K562 (cell line): ENCODE measurements at regions not wholly inside any gene's neighbourhood (a gene's known extent, or its start where the extent isn't known, plus 50 kb on each side); places are given as distances from the start of the nearest gene placed in this dataset.

Source experiments
- ATAC-seq: fragments of 200-7000 bp; cut with Tn5 transposase; 3 replicates; pipeline ENCODE4 v1.9.1; 2020; ENCODE audit warnings: moderate library complexity
- BruUV-seq: library from RNA; stranded (reverse); fragments of 400-500 nt; replicated peaks from 2 replicates; lab custom pipeline; 2021; lab: Mats Ljungman, UMichigan
- CTCF ChIA-PET: fragments of 300-600 bp; formaldehyde crosslinking; extraction: SDS; loops from one replicate; lab custom pipeline; 2021; ENCODE audit warnings: low intra/inter-chr PET ratio; lab: Yijun Ruan, JAX
- POLR2A ChIA-PET: fragments of 300-600, 350-650 bp; sonication (Branson Sonifier 250); formaldehyde crosslinking; extraction: SDS; loops from one replicate; lab custom pipeline; 2021; ENCODE audit warnings: antibody characterized with exemption, inconsistent platforms; lab: Yijun Ruan, JAX
- DNase-seq, 4 experiments: peaks; one replicate each; pipeline versions ENCODE4 v3.0.0 to v3.0.0-alpha.2; 2011 to 2018; ENCODE audit warnings: low spot score in 3 of 4, mixed read lengths in 3 of 4; ENCODE audit errors: extremely low read depth in 1 of 4
- FAIRE-seq: peaks from 2 replicates; lab custom pipeline; 2011; peaks lifted over from hg19 to GRCh38; lab: Jason Lieb, UNC
- H2AFZ ChIP-seq: 2 replicates; pipeline ENCODE4 v1.6.0; 2011; ENCODE audit warnings: low read depth, low read length, control low read depth, inconsistent platforms
- H3K27ac ChIP-seq: fragments of 200-600 bp; 3 replicates; pipeline ENCODE4 v1.8.0; 2011; ENCODE audit warnings: low read depth, mild to moderate bottlenecking, control low read depth, inconsistent platforms, low read length, moderate library complexity, mixed read lengths; ENCODE audit errors: extremely low read depth
- H3K27me3 ChIP-seq, 2 experiments: fragments of 300-600 bp in 1 of 2; 2 replicates in 1 of 2; 3 replicates in 1 of 2; pipeline versions ENCODE4 v1.6.0 to v1.8.0; 2011; ENCODE audit warnings: inconsistent platforms in 2 of 2, low read length in 2 of 2, mild to moderate bottlenecking in 1 of 2, mixed read lengths in 1 of 2, moderate library complexity in 1 of 2; ENCODE audit not compliant: control insufficient read depth in 2 of 2, insufficient read depth in 2 of 2
- H3K36me3 ChIP-seq: fragments of 300-600 bp; 3 replicates; pipeline ENCODE4 v1.8.0; 2011; ENCODE audit warnings: mild to moderate bottlenecking, low read length, inconsistent platforms; ENCODE audit not compliant: control insufficient read depth, insufficient read depth
- H3K4me1 ChIP-seq, 2 experiments: fragments of 200-600 bp in 1 of 2; replicated peaks in 1 of 2; 2 replicates in 1 of 2; 3 replicates in 1 of 2; pipeline versions ENCODE4 v1.5.1 to v1.8.0; 2011; ENCODE audit warnings: inconsistent platforms in 2 of 2, low read length in 2 of 2, mild to moderate bottlenecking in 1 of 2, mixed read lengths in 1 of 2, moderate library complexity in 1 of 2; ENCODE audit not compliant: control insufficient read depth in 2 of 2, insufficient read depth in 2 of 2
- H3K4me2 ChIP-seq: 2 replicates; pipeline ENCODE4 v1.6.1; 2011; ENCODE audit warnings: low read length, control low read depth, inconsistent platforms, mixed read lengths; ENCODE audit not compliant: insufficient read depth
- H3K4me3 ChIP-seq: fragments of 200-600 bp; sonication (generic), shearing (Covaris generic); 2 replicates; pipeline ENCODE4 v1.5.1; 2016; ENCODE audit warnings: control low read depth, inconsistent platforms
- H3K79me2 ChIP-seq: fragments of 200-600 bp; 3 replicates; pipeline ENCODE4 v1.8.0; 2011; ENCODE audit warnings: low read length, inconsistent platforms; ENCODE audit not compliant: control insufficient read depth, insufficient read depth
- H3K9ac ChIP-seq, 2 experiments: 2 replicates each; pipeline versions ENCODE4 v1.6.0 to v1.6.1; 2011; ENCODE audit warnings: low read depth in 2 of 2, low read length in 2 of 2, control low read depth in 1 of 2, inconsistent platforms in 1 of 2, mild to moderate bottlenecking in 1 of 2, mixed read lengths in 1 of 2; ENCODE audit not compliant: insufficient read depth in 1 of 2
- H3K9me1 ChIP-seq: one replicate; pipeline ENCODE4 v1.6.0; 2011; ENCODE audit warnings: inconsistent platforms, mild to moderate bottlenecking, low read length, moderate library complexity; ENCODE audit not compliant: control insufficient read depth, insufficient read depth
- H3K9me3 ChIP-seq: replicated peaks from 2 replicates; pipeline ENCODE4 v1.5.1; 2011; ENCODE audit warnings: low read depth, low read length, inconsistent platforms; ENCODE audit not compliant: control insufficient read depth, insufficient read depth
- H4K20me1 ChIP-seq: replicated peaks from 2 replicates; pipeline ENCODE4 v1.6.1; 2011; ENCODE audit warnings: low read length, inconsistent platforms, mixed read lengths; ENCODE audit not compliant: control insufficient read depth, insufficient read depth
- CTCF ChIP-seq, 3 experiments: IDR thresholded peaks in 2 of 3; conservative IDR thresholded peaks in 1 of 3; 2 replicates each; pipeline ENCODE4 v1.5.1; 2011 to 2012; ENCODE audit warnings: low read length in 3 of 3, mild to moderate bottlenecking in 3 of 3, control low read depth in 2 of 3, improper control_type of control experiment in 1 of 3, inconsistent platforms in 1 of 3, low read depth in 1 of 3, mixed read lengths in 1 of 3, moderate library complexity in 1 of 3; ENCODE audit not compliant: insufficient read depth in 2 of 3
- RAD21 ChIP-seq, 2 experiments: fragments of 250-450 bp in 1 of 2; fragments of 450-650 bp in 1 of 2; sonication (Bioruptor Pico) in 1 of 2; formaldehyde crosslinking in 1 of 2; IDR thresholded peaks in 1 of 2; conservative IDR thresholded peaks in 1 of 2; 2 replicates each; pipeline versions ENCODE4 v1.4.0 to v1.8.0; 2020 to 2022; ENCODE audit warnings: mild to moderate bottlenecking in 2 of 2, moderate library complexity in 1 of 2
- ZNF586 ChIP-seq: fragments of 450-650 bp; formaldehyde crosslinking; conservative IDR thresholded peaks from 2 replicates; pipeline ENCODE4 v1.4.0; 2020; ENCODE audit warnings: mild to moderate bottlenecking, moderate library complexity
- ZNF592 ChIP-seq: fragments of 450-650 bp; IDR thresholded peaks from 2 replicates; pipeline ENCODE4 v1.6.1; 2017; ENCODE audit warnings: antibody characterized with exemption, mild to moderate bottlenecking
- WGBS: fragments of 100-300 bp; shearing (Covaris generic); methylation state at CpG from one replicate; pipeline ENCODE4 v1.1.6; 2016; ENCODE audit warnings: low coverage, mixed read lengths; ENCODE audit not compliant: insufficient coverage; ENCODE audit errors: missing lambda C conversion rate; 5-methylcytosine and 5-hydroxymethylcytosine counted together
- in situ Hi-C: fragments of 300-500 bp; cut with MboI; formaldehyde crosslinking; loops from 4 replicates; pipeline ENCODE4 v1.15.0; 2018; ENCODE audit warnings: inconsistent platforms, mixed read lengths
- intact Hi-C: fragments of 100-400 bp; cut with micrococcal nuclease; formaldehyde crosslinking; loops from 2 replicates; pipeline ENCODE4 v1.14.2; 2022

GRCh38 chr10:2137549-2138174 is 400.3 kb upstream of the ADARB2 start:
- peak; percentile 37 to 54 (median 41) for TF ChIP-seq CTCF (IDR thresholded peaks at IDR 0.05 in 2 of 3, conservative IDR thresholded peaks at IDR 0.05 in 1 of 3; ENCODE audit: insufficient read depth in 2 of 3, low read depth in 1 of 3, low read length in 3 of 3)
- no peak for TF ChIP-seq ZNF592
- peak in 1 of 2 experiments; percentile 19; a peak in 1 of 4 replicates for TF ChIP-seq RAD21 (CRISPR knock-in tag; conservative IDR thresholded peaks at IDR 0.05 in 1 of 2, IDR thresholded peaks at IDR 0.05 in 1 of 2)
- TF ChIP-seq ZNF586 (CRISPR knock-in tag), result no peak
- H3K9me3 ChIP-seq, result no peaks in the 10 kb centered on the region
- FAIRE-seq (no peak), DNase-seq (peak in 2 of 4 experiments; percentile 11 to 14), ATAC-seq (peak; percentile 59; the same call in 2 of the 3 replicates)
- no peak overlapping the region for H2AFZ ChIP-seq
- in situ Hi-C loops (no loop called here), intact Hi-C loops (no loop called here)
- no peak overlapping the region for H3K4me3 ChIP-seq
- H3K79me2 ChIP-seq, result no peaks in the 10 kb centered on the region
- ChIA-PET CTCF (no interaction called here), POLR2A (no interaction called here)
- no peaks in the 10 kb centered on the region for H3K27me3 ChIP-seq
- H4K20me1 ChIP-seq, result no peaks in the 10 kb centered on the region
- 6% methylated on average over 4 of the region's 4 CpGs for WGBS
- no peak overlapping the region for H3K4me2 ChIP-seq
- H3K9ac ChIP-seq, result no peak overlapping the region
- no peaks in the 10 kb centered on the region for H3K36me3 ChIP-seq
- no peak overlapping the region for H3K27ac ChIP-seq
- no peaks in the 10 kb centered on the region for H3K9me1 ChIP-seq
- no peaks in the 10 kb centered on the region for H3K4me1 ChIP-seq
- no TSS peak for BruUV-seq
